IMR-90 (cell line): ENCODE measurements at regions not wholly inside any gene's neighbourhood (a gene's known extent, or its start where the extent isn't known, plus 50 kb on each side); places are given as distances from the start of the nearest gene placed in this dataset.

ENCODE experiments used
- BHLHE40 ChIP-seq: fragments of 150-350 bp; IDR thresholded peaks from 2 replicates; pipeline ENCODE4 v1.6.1; 2016; ENCODE audit warnings: mild to moderate bottlenecking, low read depth, low read length
- CEBPB ChIP-seq: IDR thresholded peaks from 2 replicates; pipeline ENCODE4 v1.6.1; 2012; ENCODE audit warnings: low read depth, low read length, improper control_type of control experiment
- CHD1 ChIP-seq: IDR thresholded peaks from 2 replicates; pipeline ENCODE4 v1.6.1; 2012; ENCODE audit warnings: low read depth, low read length, improper control_type of control experiment
- CTCF ChIP-seq: conservative IDR thresholded peaks from 2 replicates; pipeline ENCODE4 v1.5.1; 2012; ENCODE audit warnings: mild to moderate bottlenecking, low read depth, low read length, improper control_type of control experiment
- ELK1 ChIP-seq: fragments of 150-350 bp; IDR thresholded peaks from 2 replicates; pipeline ENCODE4 v1.6.1; 2016; ENCODE audit warnings: low read depth, mild to moderate bottlenecking, low read length, moderate library complexity, borderline replicate concordance
- FOS ChIP-seq: fragments of 150-350 bp; IDR thresholded peaks from 2 replicates; pipeline ENCODE4 v1.6.1; 2016; ENCODE audit warnings: low read depth, low read length
- MAZ ChIP-seq: IDR thresholded peaks from 2 replicates; pipeline ENCODE4 v1.6.1; 2012; ENCODE audit warnings: low read depth, mild to moderate bottlenecking, low read length, improper control_type of control experiment, moderate library complexity, borderline replicate concordance
- MXI1 ChIP-seq: IDR thresholded peaks from 2 replicates; pipeline ENCODE4 v1.6.1; 2012; ENCODE audit warnings: low read depth, mild to moderate bottlenecking, low read length, moderate library complexity, borderline replicate concordance
- POLR2A ChIP-seq: IDR thresholded peaks from 2 replicates; pipeline ENCODE4 v1.6.1; 2012; ENCODE audit warnings: mild to moderate bottlenecking, low read depth, low read length
- RAD21 ChIP-seq: IDR thresholded peaks from 2 replicates; pipeline ENCODE4 v1.6.1; 2012; ENCODE audit warnings: low read length, improper control_type of control experiment
- RCOR1 ChIP-seq: IDR thresholded peaks from 2 replicates; pipeline ENCODE4 v1.6.1; 2012; ENCODE audit warnings: mild to moderate bottlenecking, low read length, improper control_type of control experiment; ENCODE audit not compliant: insufficient replicate concordance
- RFX5 ChIP-seq: IDR thresholded peaks from 2 replicates; pipeline ENCODE4 v1.8.0; 2012; ENCODE audit warnings: low read depth, mild to moderate bottlenecking, low read length, moderate library complexity
- USF2 ChIP-seq: fragments of 150-350 bp; IDR thresholded peaks from 2 replicates; pipeline ENCODE4 v1.6.1; 2017; ENCODE audit warnings: mild to moderate bottlenecking, antibody characterized with exemption, low read length, low read depth

- TF ChIP-seq CTCF = no peak
- TF ChIP-seq RCOR1 = no peak
- no peak for TF ChIP-seq RAD21
- TF ChIP-seq FOS = no peak
- TF ChIP-seq CHD1 = no peak
- no peak for TF ChIP-seq RFX5
- TF ChIP-seq CEBPB = no peak
- TF ChIP-seq ELK1 = no peak
- TF ChIP-seq POLR2A = no peak
- TF ChIP-seq MAZ = no peak
- no peak for TF ChIP-seq USF2
- TF ChIP-seq BHLHE40 = no peak
- TF ChIP-seq MXI1 = no peak
Measured at GRCh38 chr13:26897706-26898550, 137.3 kb upstream of the GPR12 start.
